HG03175 (cell line): ENCODE measurements at regions not wholly inside any gene's neighbourhood (a gene's known extent, or its start where the extent isn't known, plus 50 kb on each side); places are given as distances from the start of the nearest gene placed in this dataset.
"Not testable (repeated sequence)": the region's sequence is repeated elsewhere in the genome, so short reads cannot be mapped to it uniquely, and the experiment has no call there.

Experiments
- ATAC-seq: cut with Tn5 transposase; IDR thresholded peaks from one replicate; pipeline ENCODE4 v1.9.1; 2021; ENCODE audit warnings: mild to moderate bottlenecking, moderate library complexity; ENCODE audit not compliant: unreplicated experiment

DNA sequence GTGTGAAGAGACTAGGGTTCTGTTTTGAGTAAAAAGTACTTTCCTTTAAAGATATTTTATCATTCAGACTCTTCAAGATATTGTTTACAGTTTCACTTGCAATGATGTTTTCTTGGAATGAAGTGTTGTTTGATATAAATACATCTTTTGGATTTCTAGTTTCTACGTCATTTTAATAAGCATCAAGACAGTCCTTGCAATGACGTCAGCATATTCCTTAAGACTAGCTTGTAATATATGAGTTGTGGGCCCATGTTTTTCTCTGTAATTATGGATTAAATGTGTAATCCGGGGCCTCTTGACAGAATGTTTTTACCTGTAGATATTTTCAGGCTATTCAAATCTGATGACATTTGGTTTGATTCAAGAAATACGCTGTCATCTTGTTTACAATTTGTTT, 66.1 kb downstream of the RBMX2 start:
- no peak for ATAC-seq

DNA sequence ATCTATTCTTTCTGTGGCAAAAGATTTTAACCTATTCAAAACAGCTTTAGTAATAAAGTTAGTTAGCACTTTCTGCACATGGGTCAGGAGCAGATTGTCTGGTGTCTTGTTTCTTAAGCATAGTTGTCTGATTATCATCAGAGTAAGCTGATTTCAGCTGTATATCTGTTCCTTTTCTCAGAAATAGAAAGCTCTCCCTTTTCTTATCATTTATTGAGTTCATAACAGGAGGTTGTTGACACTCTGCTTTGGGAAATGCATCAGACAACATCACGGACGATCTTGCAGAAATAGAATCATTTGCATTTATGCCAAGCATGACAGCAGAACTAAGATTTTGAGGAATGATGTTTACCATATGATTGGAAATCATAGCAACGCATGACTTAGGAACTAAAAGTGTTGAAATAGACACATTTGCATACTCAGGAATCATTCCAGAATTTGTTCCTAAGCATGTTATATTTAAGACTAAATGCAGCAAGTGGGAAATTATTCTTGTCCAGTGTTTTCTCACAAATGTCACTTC, 66.7 kb downstream of the RBMX2 start:
- no peak for ATAC-seq

DNA sequence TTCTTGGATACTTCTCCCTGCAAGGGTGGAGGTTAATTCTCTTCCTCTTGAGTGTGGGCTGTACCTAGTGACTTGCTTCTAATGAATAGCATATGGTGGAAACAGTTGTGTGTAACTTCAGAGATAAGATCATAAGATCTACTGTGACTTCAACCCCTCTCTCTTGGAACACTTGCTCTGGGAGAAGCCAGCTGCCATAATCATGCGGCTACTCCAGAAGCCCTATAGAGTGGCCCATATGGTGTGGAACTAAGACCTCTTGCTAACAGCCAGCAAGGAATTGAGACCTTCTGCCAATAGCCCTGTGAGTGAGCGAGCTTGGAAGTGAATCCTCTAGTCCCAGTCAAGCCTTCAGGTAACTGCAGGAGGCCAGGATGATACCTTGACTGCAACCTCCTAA, 81.1 kb downstream of the RBMX2 start:
- no peak for ATAC-seq

DNA sequence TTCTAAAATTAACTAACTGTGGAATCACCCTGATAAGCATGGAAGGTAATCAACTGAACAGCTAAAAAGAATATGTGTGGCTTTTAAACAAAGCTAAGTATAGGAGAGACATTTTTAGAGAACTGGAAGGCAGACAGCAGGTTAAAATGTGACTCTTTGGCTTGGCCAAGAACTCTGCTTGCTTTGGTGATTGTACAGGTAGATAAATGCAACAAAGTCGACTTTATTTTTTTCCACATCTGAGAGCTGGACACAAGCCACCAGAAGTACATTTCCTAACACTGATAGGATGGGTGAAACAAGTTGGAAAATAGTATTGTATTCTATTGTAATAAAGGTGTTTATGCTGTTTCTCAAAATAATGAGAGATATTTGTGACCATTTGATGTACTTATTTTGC, 84.1 kb downstream of the RBMX2 start:
- no peak for ATAC-seq

GRCh38 chrX:130495502-130495901, 93.7 kb downstream of the RBMX2 start:
- not testable (repeated sequence) for ATAC-seq

DNA sequence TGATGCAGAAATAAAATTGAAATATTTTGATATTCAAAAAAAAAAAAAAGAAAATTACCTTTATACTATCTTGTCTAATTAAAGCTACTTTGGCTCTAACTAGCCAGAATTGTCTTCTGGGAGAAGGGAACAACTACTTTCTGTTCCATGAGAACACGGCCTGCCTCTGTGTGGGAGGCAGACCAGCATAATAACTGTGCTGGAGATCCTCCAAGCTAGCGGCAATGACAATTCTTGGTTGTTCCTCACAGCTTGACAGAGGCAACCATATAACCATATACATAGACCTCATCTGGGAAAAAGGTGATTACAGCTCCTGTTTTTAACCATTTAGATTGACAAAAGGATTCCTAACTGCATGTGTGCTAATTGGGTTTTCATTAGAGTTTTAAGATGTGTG, 95.7 kb downstream of the RBMX2 start:
- ATAC-seq, result no peak

DNA sequence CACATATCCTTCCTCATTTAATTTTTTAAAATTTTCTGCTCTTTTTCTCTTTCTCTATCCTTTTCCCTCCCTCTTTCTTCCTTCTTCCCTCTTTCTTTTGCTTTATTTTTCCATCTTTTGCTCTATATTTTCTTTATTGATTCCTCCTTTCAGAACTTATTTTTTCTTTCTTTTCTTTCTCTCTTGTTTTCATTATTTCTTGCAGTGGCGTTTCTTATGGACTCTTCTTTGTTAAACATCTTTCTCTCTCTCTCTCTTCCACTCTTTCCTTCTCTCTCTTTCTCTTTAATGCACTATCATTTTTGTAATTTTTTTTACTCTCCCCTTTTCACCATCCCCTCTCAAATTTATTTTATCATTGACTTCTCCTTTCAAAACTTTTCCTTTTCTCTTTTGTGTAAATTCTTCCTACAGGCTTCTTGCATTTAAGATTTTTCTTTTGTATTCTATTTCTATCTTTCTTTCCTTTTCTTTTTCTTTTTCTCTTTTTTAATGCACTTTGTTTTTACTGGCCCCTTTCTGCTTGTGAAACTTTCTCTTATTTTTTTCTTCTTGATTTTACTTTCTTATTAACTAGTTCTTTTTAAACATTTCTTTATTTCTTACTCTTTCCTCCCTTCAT, 97.0 kb downstream of the RBMX2 start:
- no peak for ATAC-seq

- ATAC-seq, result no peak
Measured at GRCh38 chrX:130502016-130502570, 100.3 kb downstream of the RBMX2 start.

DNA sequence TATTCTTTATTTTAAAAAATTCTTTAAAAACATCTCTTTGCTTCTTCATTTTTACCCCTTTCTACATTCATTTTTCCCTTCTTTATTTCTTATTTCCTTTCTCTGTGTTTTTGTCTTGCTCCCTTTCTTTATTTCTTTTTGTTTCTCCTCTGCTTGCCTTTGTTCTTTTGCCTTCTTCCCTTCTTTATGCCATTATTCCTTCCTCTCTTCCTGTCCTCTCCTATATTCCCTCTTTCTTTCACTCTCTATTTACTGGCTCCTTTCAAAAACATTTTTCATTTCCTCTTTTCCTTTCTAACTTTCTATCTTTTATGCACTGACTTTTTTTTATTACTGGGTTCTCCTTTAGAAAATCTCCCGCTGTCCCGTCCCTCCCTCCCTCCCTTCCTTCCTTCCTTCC, 102.2 kb downstream of the RBMX2 start:
- no peak for ATAC-seq

DNA sequence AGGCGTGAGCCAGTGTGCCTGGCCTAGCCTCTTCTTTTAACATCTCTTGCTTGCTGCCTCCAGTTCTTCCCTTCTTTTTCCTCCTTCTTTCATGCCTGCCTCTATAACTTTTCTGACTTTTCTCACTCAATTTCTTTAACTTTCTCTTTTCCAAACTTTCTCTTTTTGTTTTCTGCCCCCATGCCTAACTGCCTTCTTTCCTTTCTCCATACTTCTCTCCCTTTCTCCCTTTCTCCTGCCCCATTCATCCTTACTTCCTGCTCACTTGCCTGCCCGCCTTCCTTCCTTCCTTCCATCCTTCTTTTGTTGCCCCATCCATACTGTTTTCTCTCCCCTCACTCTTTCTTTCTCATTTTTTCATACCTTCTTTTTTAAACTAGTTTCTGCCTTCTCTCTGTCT, 105.2 kb downstream of the RBMX2 start:
- no peak for ATAC-seq

DNA sequence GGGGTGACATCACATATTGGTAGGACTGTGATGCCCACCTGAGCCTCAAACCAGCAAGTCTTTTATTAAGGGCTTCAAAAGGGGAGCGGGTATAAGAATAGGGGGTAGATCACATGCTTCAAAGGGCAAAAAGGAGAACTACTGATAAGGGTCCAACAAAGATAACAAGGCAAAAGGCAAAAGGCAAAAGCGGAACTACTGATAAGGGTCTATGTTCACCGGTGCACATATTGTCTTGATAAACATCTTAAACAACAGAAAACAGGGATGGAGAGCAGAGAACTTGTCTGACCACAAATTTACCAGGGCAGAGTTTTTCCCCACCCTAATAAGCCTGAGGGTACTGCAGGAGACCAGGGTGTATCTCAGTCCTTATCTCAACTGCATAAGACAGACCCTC, 110.7 kb downstream of the RBMX2 start:
- ATAC-seq, result not testable (repeated sequence)

- no peak for ATAC-seq
Measured at GRCh38 chrX:130516123-130516522, 114.3 kb downstream of the RBMX2 start.

DNA sequence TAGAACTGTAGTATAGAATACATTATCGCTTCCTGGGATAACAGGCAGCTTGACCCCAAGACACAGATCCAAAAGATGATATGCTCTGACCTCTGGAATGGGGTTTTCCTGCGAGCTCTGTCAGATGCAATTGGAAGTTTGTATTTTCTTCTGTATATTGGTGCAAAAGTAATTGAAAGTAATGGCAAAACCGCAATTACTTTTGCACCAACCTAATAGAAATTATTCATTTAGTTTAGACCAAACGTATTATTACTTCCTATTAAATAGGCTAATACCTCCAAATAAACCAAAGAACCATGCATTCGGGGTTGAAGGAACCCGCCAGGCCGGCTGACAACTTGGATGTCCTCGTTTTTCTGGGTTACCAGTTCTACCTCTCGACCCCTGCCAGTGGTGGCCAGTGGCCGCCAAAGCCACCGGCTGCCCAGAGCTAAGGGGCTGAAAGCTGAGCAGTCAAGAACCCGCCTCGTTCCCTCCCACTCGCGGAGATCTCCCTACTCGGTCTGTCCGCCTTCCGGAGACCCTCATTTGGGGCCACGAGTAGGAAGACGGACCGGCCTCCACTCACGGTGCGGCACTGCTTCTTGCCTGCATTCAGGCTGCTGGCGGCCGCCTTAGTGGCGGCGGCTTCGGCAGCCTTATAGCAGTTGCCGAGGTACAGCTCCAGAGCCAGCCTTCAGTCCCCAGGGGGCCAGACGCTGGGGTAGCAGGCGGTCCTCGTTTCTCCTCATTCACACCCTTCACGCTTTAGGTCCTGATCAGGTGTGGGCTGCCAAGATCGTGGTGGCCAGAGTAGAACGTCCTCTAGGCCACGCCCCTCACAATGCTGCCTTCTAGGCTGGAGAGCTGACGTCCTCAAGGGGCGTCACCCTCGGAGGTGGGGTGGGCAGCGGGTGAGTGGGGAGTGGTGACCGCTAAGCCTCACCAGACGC, 121.9 kb downstream of the RBMX2 start:
- ATAC-seq, result peak; percentile 42

- ATAC-seq, result no peak
Measured at GRCh38 chrX:130524476-130525194, 122.8 kb downstream of the RBMX2 start.

DNA sequence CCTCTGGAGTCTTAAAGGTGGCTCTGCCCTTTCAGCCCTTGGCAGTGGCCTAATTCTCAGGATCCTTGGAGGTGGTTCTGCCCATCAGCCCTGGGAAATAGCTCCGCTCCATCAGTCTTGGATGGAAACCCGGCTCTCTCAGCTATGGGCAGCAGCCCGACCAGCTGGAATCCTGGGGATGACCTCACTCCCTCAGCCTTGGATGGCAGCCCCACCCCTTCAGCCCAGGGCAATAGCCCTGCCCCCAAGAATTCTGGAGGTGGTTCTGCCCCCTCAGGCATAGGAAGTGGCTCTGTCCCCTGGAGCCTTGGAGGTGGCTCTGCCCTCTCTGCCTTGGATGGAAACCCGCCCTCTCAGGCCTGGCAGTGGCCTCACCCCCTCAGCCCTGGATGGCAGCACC, 127.7 kb downstream of the RBMX2 start:
- no peak for ATAC-seq

- no peak for ATAC-seq
Measured at GRCh38 chrX:130531066-130531465, 129.3 kb downstream of the RBMX2 start.

GRCh38 chrX:130539721-130540321, 138.0 kb downstream of the RBMX2 start:
- no peak for ATAC-seq

GRCh38 chrX:130543603-130544325, 142.0 kb downstream of the RBMX2 start:
- ATAC-seq, result no peak

GRCh38 chrX:130545796-130546195, 144.0 kb downstream of the RBMX2 start:
- ATAC-seq, result no peak

GRCh38 chrX:130549382-130549781, 147.6 kb downstream of the RBMX2 start:
- ATAC-seq, result not testable (repeated sequence)
